Ascending aorta (tissue), 2 donors: ENCODE measurements at regions not wholly inside any gene's neighbourhood (a gene's known extent, or its start where the extent isn't known, plus 50 kb on each side); places are given as distances from the start of the nearest gene placed in this dataset.
A peak's percentile ranks its signal among the peaks of the same experiment; 100 is the strongest.

Experiments used
- DNase-seq, 2 donors: peaks; one replicate each; pipeline ENCODE4 v3.0.0-alpha.2; 2019; ENCODE audit warnings: low spot score in 2 of 2
- H3K27ac ChIP-seq, 2 donors: fragments of 200-600 bp; sonication (generic); one replicate each; pipeline ENCODE4 v1.5.1; 2016 to 2017; ENCODE audit warnings: mild to moderate bottlenecking in 1 of 2
- H3K27me3 ChIP-seq: fragments of 200-600 bp; sonication (generic); one replicate; pipeline ENCODE4 v1.5.1; 2017
- H3K36me3 ChIP-seq, 2 donors: fragments of 200-600 bp; sonication (generic); one replicate each; pipeline ENCODE4 v1.5.1; 2016
- H3K4me1 ChIP-seq, 2 donors: fragments of 200-600 bp; sonication (generic); one replicate each; pipeline ENCODE4 v1.5.1; 2016 to 2017; ENCODE audit warnings: mild to moderate bottlenecking in 1 of 2
- H3K4me3 ChIP-seq, 2 donors: fragments of 200-600 bp; sonication (generic); one replicate each; pipeline ENCODE4 v1.5.1; 2016 to 2017; ENCODE audit warnings: mild to moderate bottlenecking in 1 of 2
- H3K9me3 ChIP-seq, 2 donors: fragments of 200-600 bp; sonication (generic); one replicate each; pipeline ENCODE4 v1.5.1; 2016
- intact Hi-C: fragments of 100-400 bp; cut with DNase I; formaldehyde crosslinking; loops from one replicate; pipeline ENCODE4 v1.15.1; 2023
- TF ChIP-seq, protein P1 (sequence below), 3 experiments: fragments of 200-600 bp in 2 of 3; fragments of 450-650 bp in 1 of 3; sonication (generic) in 2 of 3; IDR thresholded peaks; one replicate each; pipeline ENCODE4 v1.5.1; 2016 to 2019; ENCODE audit warnings: antibody characterized with exemption in 3 of 3, mild to moderate bottlenecking in 1 of 3, moderate library complexity in 1 of 3

GRCh38 chr4:16959305-16959704 lies 60.9 kb upstream of the LDB2 start:
- TF ChIP-seq, protein P1, sequence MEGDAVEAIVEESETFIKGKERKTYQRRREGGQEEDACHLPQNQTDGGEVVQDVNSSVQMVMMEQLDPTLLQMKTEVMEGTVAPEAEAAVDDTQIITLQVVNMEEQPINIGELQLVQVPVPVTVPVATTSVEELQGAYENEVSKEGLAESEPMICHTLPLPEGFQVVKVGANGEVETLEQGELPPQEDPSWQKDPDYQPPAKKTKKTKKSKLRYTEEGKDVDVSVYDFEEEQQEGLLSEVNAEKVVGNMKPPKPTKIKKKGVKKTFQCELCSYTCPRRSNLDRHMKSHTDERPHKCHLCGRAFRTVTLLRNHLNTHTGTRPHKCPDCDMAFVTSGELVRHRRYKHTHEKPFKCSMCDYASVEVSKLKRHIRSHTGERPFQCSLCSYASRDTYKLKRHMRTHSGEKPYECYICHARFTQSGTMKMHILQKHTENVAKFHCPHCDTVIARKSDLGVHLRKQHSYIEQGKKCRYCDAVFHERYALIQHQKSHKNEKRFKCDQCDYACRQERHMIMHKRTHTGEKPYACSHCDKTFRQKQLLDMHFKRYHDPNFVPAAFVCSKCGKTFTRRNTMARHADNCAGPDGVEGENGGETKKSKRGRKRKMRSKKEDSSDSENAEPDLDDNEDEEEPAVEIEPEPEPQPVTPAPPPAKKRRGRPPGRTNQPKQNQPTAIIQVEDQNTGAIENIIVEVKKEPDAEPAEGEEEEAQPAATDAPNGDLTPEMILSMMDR (IDR thresholded peaks at IDR 0.05), result no peak
- Histone ChIP-seq H3K27me3 (no peaks in the 10 kb centered on the region), H3K4me1 (no peaks in the 10 kb centered on the region), H3K27ac (no peak overlapping the region), H3K36me3 (no peaks in the 10 kb centered on the region), H3K4me3 (no peak overlapping the region), H3K9me3 (no peaks in the 10 kb centered on the region)
- DNase-seq, result no peak
- intact Hi-C loops, result no loop called here

GRCh38 chr4:16952896-16953630 lies 54.6 kb upstream of the LDB2 start:
- peak overlapping the region in 1 of 2 donors; percentile 28 for H3K4me3 ChIP-seq
- DNase-seq, result no peak
- intact Hi-C loops, result no loop called here
- H3K27ac ChIP-seq, result no peak overlapping the region
- TF ChIP-seq, protein P1 (IDR thresholded peaks at IDR 0.05), result no peak
- H3K36me3 ChIP-seq, result no peaks in the 10 kb centered on the region
- H3K4me1 ChIP-seq, result no peaks in the 10 kb centered on the region
- H3K27me3 ChIP-seq, result no peaks in the 10 kb centered on the region
- H3K9me3 ChIP-seq, result no peaks in the 10 kb centered on the region

DNA sequence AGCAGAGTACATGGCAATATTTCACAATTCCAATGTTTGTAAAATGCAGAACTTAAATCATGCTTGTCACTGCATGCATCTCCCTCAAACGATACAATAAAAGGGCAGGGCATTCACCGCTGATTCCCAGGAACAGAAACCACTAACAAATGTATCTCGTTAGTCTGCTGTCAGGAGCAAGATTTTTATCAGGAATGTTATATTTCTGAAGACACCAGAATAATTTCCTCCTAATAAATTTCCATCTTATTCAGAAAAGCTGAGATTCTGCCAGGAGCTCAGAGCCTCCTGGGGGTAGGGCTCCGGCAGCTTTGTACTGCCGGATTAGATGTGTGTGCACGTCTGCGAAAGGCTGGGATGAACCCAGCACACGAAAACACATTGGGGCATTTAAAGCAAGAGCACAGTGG lies 54.0 kb upstream of the LDB2 start:
- DNase-seq, result no peak
- intact Hi-C loops, result no loop called here
- no peaks in the 10 kb centered on the region for H3K4me1 ChIP-seq
- H3K4me3 ChIP-seq, result peak overlapping the region in 1 of 2 donors; percentile 28
- TF ChIP-seq, protein P1 (IDR thresholded peaks at IDR 0.05), result no peak
- H3K27me3 ChIP-seq, result no peaks in the 10 kb centered on the region
- no peak overlapping the region for H3K27ac ChIP-seq
- H3K36me3 ChIP-seq, result no peaks in the 10 kb centered on the region
- H3K9me3 ChIP-seq, result no peaks in the 10 kb centered on the region
